HCT116 (cell line): ENCODE measurements at regions not wholly inside any gene's neighbourhood (a gene's known extent, or its start where the extent isn't known, plus 50 kb on each side); places are given as distances from the start of the nearest gene placed in this dataset.

Experiments used
- EZH2phosphoT487 ChIP-seq: fragments of 200-600 bp; IDR thresholded peaks from 2 replicates; pipeline ENCODE4 v1.6.1; 2018; ENCODE audit warnings: antibody characterized with exemption, borderline replicate concordance
- POLR2A ChIP-seq: IDR thresholded peaks from 2 replicates; pipeline ENCODE4 v1.7.0; 2011; ENCODE audit warnings: borderline replicate concordance; ENCODE audit not compliant: insufficient read depth, insufficient read length; ENCODE audit errors: extremely low read depth
- SP1 ChIP-seq: IDR thresholded peaks from 2 replicates; pipeline ENCODE4 v1.6.1; 2012; ENCODE audit warnings: low read depth
- TF ChIP-seq, protein P1 (sequence below), 3 experiments: fragments of 200-600 bp in 1 of 3; sonication (generic) in 1 of 3; IDR thresholded peaks in 2 of 3; conservative IDR thresholded peaks in 1 of 3; 2 replicates each; pipeline ENCODE4 v1.5.1; 2012 to 2017; ENCODE audit warnings: low read depth in 2 of 3, low read length in 2 of 3, antibody characterized with exemption in 1 of 3, borderline replicate concordance in 1 of 3, control low read depth in 1 of 3, mild to moderate bottlenecking in 1 of 3, mixed read lengths in 1 of 3, mixed run types in 1 of 3, moderate library complexity in 1 of 3; ENCODE audit not compliant: insufficient read depth in 1 of 3

DNA sequence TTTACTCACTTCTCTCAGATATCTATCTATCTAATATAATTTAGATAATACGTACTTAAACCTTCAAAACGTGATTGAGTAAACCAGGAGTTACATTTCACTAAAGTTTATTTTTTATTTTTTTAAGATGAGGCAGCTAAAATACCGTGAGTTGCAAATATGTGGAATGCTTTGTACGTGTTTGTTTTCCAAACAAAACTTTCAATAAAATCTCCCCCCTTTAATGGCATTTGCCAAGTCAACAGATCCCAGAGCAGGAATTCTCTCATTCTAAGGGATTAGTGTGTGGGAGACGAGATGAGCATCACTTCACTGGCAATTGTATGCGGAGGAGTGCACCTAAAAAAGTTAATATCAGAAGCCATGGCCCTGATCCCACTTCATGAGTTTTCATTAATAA, 53.7 kb upstream of the MAGI2 start:
- TF ChIP-seq EZH2phosphoT487 (no peak), POLR2A (no peak), SP1 (no peak)
- TF ChIP-seq, protein P1, sequence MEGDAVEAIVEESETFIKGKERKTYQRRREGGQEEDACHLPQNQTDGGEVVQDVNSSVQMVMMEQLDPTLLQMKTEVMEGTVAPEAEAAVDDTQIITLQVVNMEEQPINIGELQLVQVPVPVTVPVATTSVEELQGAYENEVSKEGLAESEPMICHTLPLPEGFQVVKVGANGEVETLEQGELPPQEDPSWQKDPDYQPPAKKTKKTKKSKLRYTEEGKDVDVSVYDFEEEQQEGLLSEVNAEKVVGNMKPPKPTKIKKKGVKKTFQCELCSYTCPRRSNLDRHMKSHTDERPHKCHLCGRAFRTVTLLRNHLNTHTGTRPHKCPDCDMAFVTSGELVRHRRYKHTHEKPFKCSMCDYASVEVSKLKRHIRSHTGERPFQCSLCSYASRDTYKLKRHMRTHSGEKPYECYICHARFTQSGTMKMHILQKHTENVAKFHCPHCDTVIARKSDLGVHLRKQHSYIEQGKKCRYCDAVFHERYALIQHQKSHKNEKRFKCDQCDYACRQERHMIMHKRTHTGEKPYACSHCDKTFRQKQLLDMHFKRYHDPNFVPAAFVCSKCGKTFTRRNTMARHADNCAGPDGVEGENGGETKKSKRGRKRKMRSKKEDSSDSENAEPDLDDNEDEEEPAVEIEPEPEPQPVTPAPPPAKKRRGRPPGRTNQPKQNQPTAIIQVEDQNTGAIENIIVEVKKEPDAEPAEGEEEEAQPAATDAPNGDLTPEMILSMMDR (IDR thresholded peaks at IDR 0.05 in 2 of 3, conservative IDR thresholded peaks at IDR 0.05 in 1 of 3; ENCODE audit: borderline replicate concordance in 1 of 3, insufficient read depth in 1 of 3, low read depth in 2 of 3, low read length in 2 of 3): no peak
